Adrenal gland (tissue), 9 donors: ENCODE measurements at regions not wholly inside any gene's neighbourhood (a gene's known extent, or its start where the extent isn't known, plus 50 kb on each side); places are given as distances from the start of the nearest gene placed in this dataset.

Source experiments
- DNase-seq, 7 donors: peaks; one replicate each; pipeline ENCODE4 v3.0.0-alpha.2; 2019 to 2020
- H3K27ac ChIP-seq, 5 donors: fragments of 200-600 bp; sonication (generic) in 4 of 5; 1 replicate in 3 of 5; 2 replicates in 2 of 5; pipeline versions ENCODE4 v1.5.1 to v1.8.0; 2016 to 2020; ENCODE audit warnings: mild to moderate bottlenecking in 1 of 5
- H3K27me3 ChIP-seq: fragments of 200-600 bp; 2 replicates; pipeline ENCODE4 v1.8.0; 2021
- H3K36me3 ChIP-seq, 2 donors: fragments of 200-600 bp; replicated peaks in 1 of 2; 1 replicate in 1 of 2; 2 replicates in 1 of 2; pipeline versions ENCODE4 v1.5.1 to v1.8.0; 2018 to 2022
- H3K4me1 ChIP-seq, 2 donors: fragments of 200-600 bp; replicated peaks in 1 of 2; 1 replicate in 1 of 2; 2 replicates in 1 of 2; pipeline versions ENCODE4 v1.5.1 to v1.8.0; 2018 to 2021
- H3K4me3 ChIP-seq, 4 donors: fragments of 200-600 bp; sonication (generic) in 3 of 4; one replicate each; pipeline ENCODE4 v1.5.1; 2016 to 2018
- H3K9me3 ChIP-seq, 3 donors: fragments of 200-600 bp; sonication (generic) in 1 of 3; replicated peaks in 1 of 3; 1 replicate in 2 of 3; 2 replicates in 1 of 3; pipeline versions ENCODE4 v1.5.1 to v1.8.0; 2016 to 2021
- CTCF ChIP-seq, 6 experiments: fragments of 450-650 bp in 4 of 6; fragments of 200-600 bp in 2 of 6; sonication (generic) in 1 of 6; IDR thresholded peaks; 1 replicate in 5 of 6; 2 replicates in 1 of 6; pipeline versions ENCODE4 v1.5.1 to v1.8.0; 2016 to 2021; ENCODE audit warnings: antibody characterized with exemption in 6 of 6, mild to moderate bottlenecking in 2 of 6, moderate library complexity in 1 of 6
- POLR2A ChIP-seq, 2 donors: fragments of 450-650 bp; IDR thresholded peaks; one replicate each; pipeline ENCODE4 v1.6.1; 2017; ENCODE audit warnings: antibody characterized with exemption in 2 of 2, mild to moderate bottlenecking in 2 of 2, moderate library complexity in 1 of 2
- WGBS, 4 donors: extraction: QIAGEN DNeasy Blood & Tissue Kit in 2 of 4; methylation state at CpG; one replicate each; pipeline versions ENCODE4 v1.1.5 to v1.1.7; 2013 to 2017; 5-methylcytosine and 5-hydroxymethylcytosine counted together
- intact Hi-C, 2 donors: fragments of 100-400 bp; cut with DNase I; formaldehyde crosslinking; loops; one replicate each; pipeline versions ENCODE4 v1.14.1 to v1.15.0; 2022 to 2023
- donor health status: healthy with polysubstance abuse.
- donor health status: Bipolar disorder and iron deficiency.
- donor health status: DM: yes; HTN: yes; CAD: no.
- donor health status: DM: no; HTN: no; CAD: no.
- donor health status: DM: no; HTN: no; CAD: no.

GRCh38 chr14:53603994-53604393, 352.6 kb downstream of the BMP4 start:
- WGBS, 4 donors, result 96 to 98% (median 97%) methylated on average over 5 of the region's 5 CpGs
- no peak for TF ChIP-seq CTCF (IDR thresholded peaks at IDR 0.05)
- no peak for TF ChIP-seq POLR2A (IDR thresholded peaks at IDR 0.05)
- H3K4me3 ChIP-seq, result no peak overlapping the region
- H3K36me3 ChIP-seq, result no peaks in the 10 kb centered on the region
- no peaks in the 10 kb centered on the region for H3K9me3 ChIP-seq
- H3K27ac ChIP-seq, result no peak overlapping the region
- no peaks in the 10 kb centered on the region for H3K27me3 ChIP-seq
- no peak for DNase-seq
- H3K4me1 ChIP-seq, result no peaks in the 10 kb centered on the region
- intact Hi-C loops, result no loop called here

- no peak overlapping the region for H3K27ac ChIP-seq
- no peak overlapping the region for H3K4me3 ChIP-seq
- no peaks in the 10 kb centered on the region for H3K9me3 ChIP-seq
- TF ChIP-seq POLR2A (IDR thresholded peaks at IDR 0.05) (no peak), CTCF (IDR thresholded peaks at IDR 0.05) (no peak)
- DNase-seq, result no peak
- H3K36me3 ChIP-seq, result no peaks in the 10 kb centered on the region
- no peaks in the 10 kb centered on the region for H3K4me1 ChIP-seq
- no peaks in the 10 kb centered on the region for H3K27me3 ChIP-seq
- 42 to 59% (median 51%) methylated on average over 1 of the region's 1 CpG for WGBS, 4 donors
- intact Hi-C loops, result no loop called here
These were observed 355.2 kb downstream of the BMP4 start for GRCh38 chr14:53601409-53601808.

- intact Hi-C loops, result no loop called here
- TF ChIP-seq POLR2A (IDR thresholded peaks at IDR 0.05) (no peak), CTCF (IDR thresholded peaks at IDR 0.05) (no peak)
- H3K36me3 ChIP-seq, result no peaks in the 10 kb centered on the region
- H3K4me3 ChIP-seq, result no peak overlapping the region
- H3K27me3 ChIP-seq, result no peaks in the 10 kb centered on the region
- DNase-seq, result no peak
- H3K4me1 ChIP-seq, result no peaks in the 10 kb centered on the region
- no peak overlapping the region for H3K27ac ChIP-seq
- WGBS, 4 donors, result 81 to 85% (median 82%) methylated on average over 6 of the region's 6 CpGs
- H3K9me3 ChIP-seq, result no peaks in the 10 kb centered on the region
These were observed 357.2 kb downstream of the BMP4 start for GRCh38 chr14:53599221-53599945.

- Histone ChIP-seq H3K27ac (no peak overlapping the region), H3K36me3 (no peaks in the 10 kb centered on the region), H3K4me1 (no peaks in the 10 kb centered on the region), H3K9me3 (no peaks in the 10 kb centered on the region), H3K4me3 (no peak overlapping the region), H3K27me3 (no peaks in the 10 kb centered on the region)
- 77 to 82% (median 80%) methylated on average over 7 of the region's 7 CpGs for WGBS, 4 donors
- no peak for DNase-seq
- intact Hi-C loops, result no loop called here
- TF ChIP-seq POLR2A (IDR thresholded peaks at IDR 0.05) (no peak), CTCF (IDR thresholded peaks at IDR 0.05) (no peak)
These were observed 359.6 kb downstream of the BMP4 start for GRCh38 chr14:53596853-53597525.
